ENCODE measurements at regions not wholly inside any gene's neighbourhood (a gene's known extent, or its start where the extent isn't known, plus 50 kb on each side); places are given as distances from the start of the nearest gene placed in this dataset.

GRCh38 chr11:109135627-109136026 is 286.4 kb upstream of the C11orf87 start (continued):
- no peak for TF ChIP-seq GABPA (IDR thresholded peaks at IDR 0.05; ENCODE audit: borderline replicate concordance, insufficient read depth, low read length)
- no peak for TF ChIP-seq FOSL1 (IDR thresholded peaks at IDR 0.05; ENCODE audit: insufficient read depth, low read depth, low read length)
- TF ChIP-seq MAFK (IDR thresholded peaks at IDR 0.05; ENCODE audit: low read depth, low read length), result no peak
- no peak for TF ChIP-seq SUZ12 (IDR thresholded peaks at IDR 0.05; ENCODE audit: low read length)
- TF ChIP-seq HDAC2 (IDR thresholded peaks at IDR 0.05; ENCODE audit: borderline replicate concordance in 1 of 2, low read depth in 2 of 2, low read length in 2 of 2), result no peak
